HL-60 (cell line): ENCODE measurements at regions not wholly inside any gene's neighbourhood (a gene's known extent, or its start where the extent isn't known, plus 50 kb on each side); places are given as distances from the start of the nearest gene placed in this dataset.

Source experiments
- DNase-seq, 2 experiments: peaks; one replicate each; pipeline ENCODE4 v3.0.0-alpha.2; 2010 to 2020; ENCODE audit warnings: low read depth in 1 of 2, low spot score in 1 of 2
- H3K27ac ChIP-seq: fragments of 250-450 bp; sonication (Bioruptor Pico); replicated peaks from 2 replicates; pipeline ENCODE4 v1.5.1; 2020; ENCODE audit warnings: mild to moderate bottlenecking, moderate library complexity
- H3K27me3 ChIP-seq: fragments of 250-450 bp; sonication (Bioruptor Pico); 2 replicates; pipeline ENCODE4 v1.5.1; 2021; ENCODE audit warnings: mild to moderate bottlenecking, moderate library complexity; ENCODE audit not compliant: insufficient read depth, poor library complexity, severe bottlenecking
- H3K4me3 ChIP-seq: replicated peaks from 2 replicates; pipeline ENCODE4 v1.5.1; 2011; ENCODE audit warnings: mild to moderate bottlenecking, control low read depth, low read length; ENCODE audit not compliant: insufficient read depth
- GABPA ChIP-seq: IDR thresholded peaks from 2 replicates; pipeline ENCODE4 v1.6.1; 2012; ENCODE audit warnings: low read depth
- POLR2AphosphoS5 ChIP-seq: IDR thresholded peaks from 2 replicates; pipeline ENCODE4 v1.6.1; 2012; ENCODE audit warnings: low read depth
- SPI1 ChIP-seq: IDR thresholded peaks from 2 replicates; pipeline ENCODE4 v1.6.1; 2012; ENCODE audit warnings: low read depth, mild to moderate bottlenecking, borderline replicate concordance
- TF ChIP-seq, protein P1 (sequence below): IDR thresholded peaks from one replicate; pipeline ENCODE4 v1.5.1; 2011; ENCODE audit warnings: low read length, control low read depth, inconsistent platforms; ENCODE audit not compliant: insufficient read depth
- TF ChIP-seq, protein P2 (sequence below): IDR thresholded peaks from 2 replicates; pipeline ENCODE4 v1.6.1; 2012; ENCODE audit warnings: low read depth; ENCODE audit not compliant: insufficient replicate concordance

DNA sequence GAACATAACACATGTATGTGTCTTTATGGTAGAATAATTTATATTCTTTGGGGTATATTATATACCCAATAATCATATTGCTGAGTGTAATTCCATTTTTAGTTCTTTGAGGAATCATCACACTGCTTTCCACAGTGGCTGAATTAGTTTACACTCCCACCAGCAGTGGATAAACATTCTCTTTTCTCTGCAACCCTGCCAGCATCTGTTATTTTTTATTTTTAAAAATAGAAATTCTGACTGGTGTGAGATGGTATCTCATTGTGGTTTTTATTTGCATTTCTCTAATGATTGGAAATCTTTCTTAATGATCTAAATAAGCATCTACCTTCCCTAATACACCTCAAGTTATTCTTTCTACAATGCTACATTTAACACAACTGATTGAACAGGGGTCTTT lies 346.2 kb upstream of the LYPLAL1 start:
- DNase-seq: no peak

DNA sequence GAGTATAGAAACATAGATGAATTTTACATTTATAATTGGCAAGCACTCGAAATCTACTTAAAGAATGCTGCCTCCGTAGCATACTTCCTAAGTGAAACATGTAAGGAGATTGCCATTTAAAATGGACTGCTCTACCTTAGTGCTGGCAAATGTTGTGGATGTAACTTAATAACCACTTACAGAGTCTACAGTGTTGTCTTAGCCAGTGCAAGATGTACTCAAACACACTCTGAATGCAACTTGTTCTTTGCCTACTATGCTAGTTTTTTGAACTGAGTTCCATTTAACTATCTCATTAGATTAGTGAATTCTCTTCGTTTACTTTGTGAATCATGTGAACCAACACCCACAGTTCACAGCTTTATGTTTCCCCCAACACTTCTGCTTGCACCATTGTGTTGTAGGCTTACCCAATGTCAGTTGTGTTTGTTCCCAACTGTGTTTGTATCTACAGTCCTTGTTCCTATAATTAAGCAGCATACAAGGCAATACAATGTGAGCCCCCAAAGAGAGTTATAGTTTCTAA lies 345.5 kb upstream of the LYPLAL1 start:
- no peak overlapping the region for H3K27ac ChIP-seq
- DNase-seq: no peak
- no peak overlapping the region for H3K4me3 ChIP-seq
- H3K27me3 ChIP-seq: peaks cover 2% of the 10 kb centered on the region
- TF ChIP-seq, protein P1, sequence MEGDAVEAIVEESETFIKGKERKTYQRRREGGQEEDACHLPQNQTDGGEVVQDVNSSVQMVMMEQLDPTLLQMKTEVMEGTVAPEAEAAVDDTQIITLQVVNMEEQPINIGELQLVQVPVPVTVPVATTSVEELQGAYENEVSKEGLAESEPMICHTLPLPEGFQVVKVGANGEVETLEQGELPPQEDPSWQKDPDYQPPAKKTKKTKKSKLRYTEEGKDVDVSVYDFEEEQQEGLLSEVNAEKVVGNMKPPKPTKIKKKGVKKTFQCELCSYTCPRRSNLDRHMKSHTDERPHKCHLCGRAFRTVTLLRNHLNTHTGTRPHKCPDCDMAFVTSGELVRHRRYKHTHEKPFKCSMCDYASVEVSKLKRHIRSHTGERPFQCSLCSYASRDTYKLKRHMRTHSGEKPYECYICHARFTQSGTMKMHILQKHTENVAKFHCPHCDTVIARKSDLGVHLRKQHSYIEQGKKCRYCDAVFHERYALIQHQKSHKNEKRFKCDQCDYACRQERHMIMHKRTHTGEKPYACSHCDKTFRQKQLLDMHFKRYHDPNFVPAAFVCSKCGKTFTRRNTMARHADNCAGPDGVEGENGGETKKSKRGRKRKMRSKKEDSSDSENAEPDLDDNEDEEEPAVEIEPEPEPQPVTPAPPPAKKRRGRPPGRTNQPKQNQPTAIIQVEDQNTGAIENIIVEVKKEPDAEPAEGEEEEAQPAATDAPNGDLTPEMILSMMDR: no peak
- TF ChIP-seq SPI1 (no peak), POLR2AphosphoS5 (no peak), GABPA (no peak)
- TF ChIP-seq, protein P2, sequence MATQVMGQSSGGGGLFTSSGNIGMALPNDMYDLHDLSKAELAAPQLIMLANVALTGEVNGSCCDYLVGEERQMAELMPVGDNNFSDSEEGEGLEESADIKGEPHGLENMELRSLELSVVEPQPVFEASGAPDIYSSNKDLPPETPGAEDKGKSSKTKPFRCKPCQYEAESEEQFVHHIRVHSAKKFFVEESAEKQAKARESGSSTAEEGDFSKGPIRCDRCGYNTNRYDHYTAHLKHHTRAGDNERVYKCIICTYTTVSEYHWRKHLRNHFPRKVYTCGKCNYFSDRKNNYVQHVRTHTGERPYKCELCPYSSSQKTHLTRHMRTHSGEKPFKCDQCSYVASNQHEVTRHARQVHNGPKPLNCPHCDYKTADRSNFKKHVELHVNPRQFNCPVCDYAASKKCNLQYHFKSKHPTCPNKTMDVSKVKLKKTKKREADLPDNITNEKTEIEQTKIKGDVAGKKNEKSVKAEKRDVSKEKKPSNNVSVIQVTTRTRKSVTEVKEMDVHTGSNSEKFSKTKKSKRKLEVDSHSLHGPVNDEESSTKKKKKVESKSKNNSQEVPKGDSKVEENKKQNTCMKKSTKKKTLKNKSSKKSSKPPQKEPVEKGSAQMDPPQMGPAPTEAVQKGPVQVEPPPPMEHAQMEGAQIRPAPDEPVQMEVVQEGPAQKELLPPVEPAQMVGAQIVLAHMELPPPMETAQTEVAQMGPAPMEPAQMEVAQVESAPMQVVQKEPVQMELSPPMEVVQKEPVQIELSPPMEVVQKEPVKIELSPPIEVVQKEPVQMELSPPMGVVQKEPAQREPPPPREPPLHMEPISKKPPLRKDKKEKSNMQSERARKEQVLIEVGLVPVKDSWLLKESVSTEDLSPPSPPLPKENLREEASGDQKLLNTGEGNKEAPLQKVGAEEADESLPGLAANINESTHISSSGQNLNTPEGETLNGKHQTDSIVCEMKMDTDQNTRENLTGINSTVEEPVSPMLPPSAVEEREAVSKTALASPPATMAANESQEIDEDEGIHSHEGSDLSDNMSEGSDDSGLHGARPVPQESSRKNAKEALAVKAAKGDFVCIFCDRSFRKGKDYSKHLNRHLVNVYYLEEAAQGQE: no peak

More for the DNA sequence above, 346.2 kb upstream of the LYPLAL1 start:
- Histone ChIP-seq H3K27ac (no peak overlapping the region), H3K4me3 (no peak overlapping the region), H3K27me3 (peaks cover 2% of the 10 kb centered on the region)
- no peak for TF ChIP-seq SPI1
- TF ChIP-seq POLR2AphosphoS5: no peak
- TF ChIP-seq, protein P2: no peak
- no peak for TF ChIP-seq GABPA
- TF ChIP-seq, protein P1: no peak

DNA sequence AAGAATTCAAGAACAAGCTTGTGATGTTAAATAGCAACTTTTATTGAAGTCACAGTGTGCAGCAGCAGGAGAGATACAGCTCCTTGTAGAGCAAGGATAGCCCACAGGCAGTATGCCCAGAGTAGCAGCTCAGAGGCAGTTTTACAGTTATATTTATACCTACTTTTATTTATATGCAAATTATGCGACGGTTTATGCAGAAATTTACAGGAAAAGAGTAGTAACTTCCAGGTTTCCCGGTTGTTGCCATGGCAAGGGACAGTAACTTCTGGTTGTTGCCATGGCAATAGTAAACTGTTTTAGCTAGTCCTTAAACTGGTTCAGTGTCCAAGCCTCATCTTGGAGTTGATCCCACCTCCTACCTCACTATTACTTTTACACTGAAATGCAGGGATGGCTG lies 344.6 kb upstream of the LYPLAL1 start:
- TF ChIP-seq POLR2AphosphoS5 (no peak), GABPA (no peak), SPI1 (no peak)
- TF ChIP-seq, protein P1: no peak
- TF ChIP-seq, protein P2: no peak
- Histone ChIP-seq H3K4me3 (no peak overlapping the region), H3K27me3 (peaks cover 2% of the 10 kb centered on the region), H3K27ac (no peak overlapping the region)
- no peak for DNase-seq
